ENCODE measurements at regions not wholly inside any gene's neighbourhood (a gene's known extent, or its start where the extent isn't known, plus 50 kb on each side); places are given as distances from the start of the nearest gene placed in this dataset.
"Not testable (repeated sequence)": the region's sequence is repeated elsewhere in the genome, so short reads cannot be mapped to it uniquely, and the experiment has no call there.

GRCh38 chr9:90981726-90982125 lies 180.1 kb downstream of the SYK start:
- no peak for DNase-seq (ENCODE audit: low spot score)

GRCh38 chr9:90983394-90983793 lies 181.8 kb downstream of the SYK start:
- no peak for DNase-seq (ENCODE audit: low spot score)

- no peak for DNase-seq (ENCODE audit: low spot score)
Measured at GRCh38 chr9:90985631-90986030, 184.0 kb downstream of the SYK start.

- no peak for DNase-seq (ENCODE audit: low spot score)
Measured at GRCh38 chr9:90986161-90986560, 184.5 kb downstream of the SYK start.

GRCh38 chr9:90987566-90987965 lies 185.9 kb downstream of the SYK start:
- DNase-seq (ENCODE audit: low spot score), result no peak

GRCh38 chr9:90988318-90988717 lies 186.7 kb downstream of the SYK start:
- DNase-seq (ENCODE audit: low spot score), result no peak

GRCh38 chr9:90991953-90992352 lies 190.3 kb downstream of the SYK start:
- DNase-seq (ENCODE audit: low spot score), result no peak

GRCh38 chr9:90995516-90995915 lies 193.9 kb downstream of the SYK start:
- no peak for DNase-seq (ENCODE audit: low spot score)

GRCh38 chr9:90996154-90997065 lies 194.8 kb downstream of the SYK start:
- no peak for DNase-seq (ENCODE audit: low spot score)

GRCh38 chr9:90998573-90998972 lies 197.0 kb downstream of the SYK start:
- DNase-seq (ENCODE audit: low spot score), result peak; percentile 13

- DNase-seq (ENCODE audit: low spot score), result no peak
Measured at GRCh38 chr9:90999425-91000397, 198.1 kb downstream of the SYK start.

- DNase-seq (ENCODE audit: low spot score), result peak; percentile 70
Measured at GRCh38 chr9:91001146-91001611, 199.6 kb downstream of the SYK start.

- DNase-seq (ENCODE audit: low spot score), result no peak
Measured at GRCh38 chr9:91004484-91004883, 202.9 kb downstream of the SYK start.

GRCh38 chr9:91004992-91005391 lies 203.4 kb downstream of the SYK start:
- DNase-seq (ENCODE audit: low spot score), result no peak

GRCh38 chr9:91006046-91006445 lies 204.4 kb downstream of the SYK start:
- DNase-seq (ENCODE audit: low spot score), result no peak

- DNase-seq (ENCODE audit: low spot score), result no peak
Measured at GRCh38 chr9:91008568-91008967, 206.9 kb downstream of the SYK start.

GRCh38 chr9:91011891-91012290 lies 210.3 kb downstream of the SYK start:
- DNase-seq (ENCODE audit: low spot score), result no peak

GRCh38 chr9:91012933-91013841 lies 211.6 kb downstream of the SYK start:
- no peak for DNase-seq (ENCODE audit: low spot score)

- no peak for DNase-seq (ENCODE audit: low spot score)
Measured at GRCh38 chr9:91017245-91017644, 215.6 kb downstream of the SYK start.

GRCh38 chr9:91019871-91020270 lies 218.3 kb downstream of the SYK start:
- DNase-seq (ENCODE audit: low spot score), result not testable (repeated sequence)

- DNase-seq (ENCODE audit: low spot score), result not testable (repeated sequence)
Measured at GRCh38 chr9:91021656-91022055, 220.0 kb downstream of the SYK start.

GRCh38 chr9:91023741-91024140 lies 222.1 kb downstream of the SYK start:
- DNase-seq (ENCODE audit: low spot score), result no peak
